Loucy (cell line): ENCODE measurements at regions not wholly inside any gene's neighbourhood (a gene's known extent, or its start where the extent isn't known, plus 50 kb on each side); places are given as distances from the start of the nearest gene placed in this dataset.
A peak's percentile ranks its signal among the peaks of the same experiment; 100 is the strongest.

Experiments used
- H2AFZ ChIP-seq: fragments of 200-600 bp; sonication (generic); 2 replicates; pipeline ENCODE4 v1.6.0; 2016; ENCODE audit warnings: antibody characterized with exemption, mild to moderate bottlenecking, low read length, moderate library complexity
- H3F3A ChIP-seq: fragments of 200-600 bp; 2 replicates; pipeline ENCODE4 v1.6.0; 2016; ENCODE audit warnings: antibody characterized with exemption, low read depth, mild to moderate bottlenecking
- H3K27me3 ChIP-seq: fragments of 200-600 bp; sonication (generic); 2 replicates; pipeline ENCODE4 v1.6.1; 2014; ENCODE audit warnings: low read length, mild to moderate bottlenecking; ENCODE audit not compliant: insufficient read depth, poor library complexity, severe bottlenecking
- H3K36me3 ChIP-seq: fragments of 200-600 bp; sonication (generic); 2 replicates; pipeline ENCODE4 v1.6.1; 2016; ENCODE audit warnings: low read length; ENCODE audit not compliant: insufficient read depth
- H3K4me1 ChIP-seq: fragments of 200-600 bp; sonication (generic); 2 replicates; pipeline ENCODE4 v1.5.1; 2014; ENCODE audit warnings: low read length, mild to moderate bottlenecking; ENCODE audit not compliant: insufficient read depth, poor library complexity, severe bottlenecking
- H3K4me2 ChIP-seq: fragments of 200-600 bp; sonication (generic); 2 replicates; pipeline ENCODE4 v1.6.0; 2014; ENCODE audit warnings: antibody characterized with exemption, low read length, low read depth, mild to moderate bottlenecking; ENCODE audit not compliant: poor library complexity, severe bottlenecking
- H3K4me3 ChIP-seq: fragments of 200-600 bp; sonication (generic); 2 replicates; pipeline ENCODE4 v1.5.1; 2014; ENCODE audit warnings: low read length, mild to moderate bottlenecking, mixed read lengths; ENCODE audit not compliant: poor library complexity, severe bottlenecking
- H3K79me2 ChIP-seq: fragments of 200-600 bp; sonication (generic); 2 replicates; pipeline ENCODE4 v1.6.1; 2014; ENCODE audit warnings: low read length; ENCODE audit not compliant: insufficient read depth
- H3K9ac ChIP-seq: fragments of 200-600 bp; sonication (generic); 2 replicates; pipeline ENCODE4 v1.6.0; 2014; ENCODE audit warnings: mild to moderate bottlenecking, low read depth, low read length, moderate library complexity; ENCODE audit not compliant: poor library complexity, severe bottlenecking
- H3K9me2 ChIP-seq: fragments of 200-600 bp; sonication (generic); replicated peaks from 2 replicates; pipeline ENCODE4 v1.6.1; 2016; ENCODE audit warnings: low read depth, low read length, mixed read lengths
- H3K9me3 ChIP-seq: fragments of 200-600 bp; sonication (generic); 2 replicates; pipeline ENCODE4 v1.6.1; 2014; ENCODE audit warnings: mild to moderate bottlenecking, antibody characterized with exemption, low read length, low read depth; ENCODE audit not compliant: insufficient read depth
- H4K20me1 ChIP-seq: fragments of 200-600 bp; sonication (generic); 2 replicates; pipeline ENCODE4 v1.6.0; 2014; ENCODE audit warnings: antibody characterized with exemption, low read length, mild to moderate bottlenecking; ENCODE audit not compliant: insufficient read depth, poor library complexity, severe bottlenecking
- CTCF ChIP-seq: fragments of 200-600 bp; sonication (generic); conservative IDR thresholded peaks from 2 replicates; pipeline ENCODE4 v1.5.1; 2014; ENCODE audit warnings: mild to moderate bottlenecking, antibody characterized with exemption, low read length
- EZH2phosphoT487 ChIP-seq: fragments of 200-600 bp; IDR thresholded peaks from 2 replicates; pipeline ENCODE4 v1.6.1; 2018; ENCODE audit warnings: antibody characterized with exemption, mild to moderate bottlenecking, moderate library complexity, borderline replicate concordance

- H3K9me3 ChIP-seq = peaks cover 15% of the 10 kb centered on the region; the same call in 1 of the 2 replicates
- no peaks in the 10 kb centered on the region for H3K9me2 ChIP-seq
- H3K4me3 ChIP-seq = no peak overlapping the region
- H3K9ac ChIP-seq = no peak overlapping the region
- H3K4me2 ChIP-seq = no peak overlapping the region
- H3F3A ChIP-seq = peaks cover 7% of the 10 kb centered on the region; the same call in 1 of the 2 replicates
- H3K27me3 ChIP-seq = no peaks in the 10 kb centered on the region
- no peaks in the 10 kb centered on the region for H4K20me1 ChIP-seq
- TF ChIP-seq EZH2phosphoT487 (no peak), CTCF (no peak)
- H3K79me2 ChIP-seq = no peaks in the 10 kb centered on the region
- H3K36me3 ChIP-seq = no peaks in the 10 kb centered on the region
- no peak overlapping the region for H2AFZ ChIP-seq
- H3K4me1 ChIP-seq = peaks cover 30% of the 10 kb centered on the region
Observed at GRCh38 chr15:56812221-56812620, 78.9 kb upstream of the ZNF280D start.

DNA sequence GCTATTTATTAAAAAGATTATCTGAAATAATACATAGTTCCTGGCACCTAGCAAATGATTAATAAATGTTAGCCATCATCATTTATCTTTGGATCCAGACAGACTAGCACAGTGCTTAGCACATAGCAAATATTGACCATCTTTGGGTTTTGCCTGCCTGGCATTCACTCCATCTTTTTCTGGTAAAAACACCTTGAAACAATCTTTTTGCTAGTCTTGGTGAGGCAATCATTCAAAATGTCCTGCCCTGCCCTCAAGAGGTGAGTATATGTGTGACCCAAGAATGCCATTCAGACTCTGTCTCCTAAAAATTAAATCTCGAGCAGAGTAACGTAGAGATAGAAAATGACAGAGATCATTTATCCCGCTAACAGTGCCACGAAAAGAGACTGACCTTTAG lies 78.3 kb upstream of the ZNF280D start:
- Histone ChIP-seq H3K79me2 (no peaks in the 10 kb centered on the region), H3K9me2 (no peaks in the 10 kb centered on the region), H3F3A (peaks cover 7% of the 10 kb centered on the region; the same call in 1 of the 2 replicates), H3K27me3 (no peaks in the 10 kb centered on the region), H3K4me1 (peaks cover 30% of the 10 kb centered on the region), H3K9ac (no peak overlapping the region), H3K36me3 (no peaks in the 10 kb centered on the region), H4K20me1 (no peaks in the 10 kb centered on the region), H2AFZ (no peak overlapping the region), H3K4me3 (no peak overlapping the region), H3K4me2 (no peak overlapping the region), H3K9me3 (peaks cover 15% of the 10 kb centered on the region; the same call in 1 of the 2 replicates)
- peak; percentile 33; the same call in 1 of the 2 replicates for TF ChIP-seq CTCF
- TF ChIP-seq EZH2phosphoT487 = no peak

GRCh38 chr15:56808160-56808559 lies 74.9 kb upstream of the ZNF280D start:
- Histone ChIP-seq H3K4me3 (no peak overlapping the region), H3K9ac (no peak overlapping the region), H3K36me3 (no peaks in the 10 kb centered on the region), H3K9me2 (no peaks in the 10 kb centered on the region), H3K4me2 (no peak overlapping the region), H2AFZ (no peak overlapping the region), H3K9me3 (peaks cover 15% of the 10 kb centered on the region; the same call in 1 of the 2 replicates), H3K27me3 (no peaks in the 10 kb centered on the region), H3K4me1 (peaks cover 17% of the 10 kb centered on the region), H3F3A (no peaks in the 10 kb centered on the region), H3K79me2 (no peaks in the 10 kb centered on the region), H4K20me1 (no peaks in the 10 kb centered on the region)
- TF ChIP-seq CTCF (no peak), EZH2phosphoT487 (no peak)
